GM18526 (cell line): ENCODE measurements at regions not wholly inside any gene's neighbourhood (a gene's known extent, or its start where the extent isn't known, plus 50 kb on each side); places are given as distances from the start of the nearest gene placed in this dataset.

ENCODE experiments used
- POLR2A ChIP-seq: IDR thresholded peaks from 3 replicates; pipeline ENCODE4 v1.6.1; 2011; ENCODE audit not compliant: insufficient read length; ENCODE audit errors: extremely low read depth

GRCh38 chr12:108060903-108061302, 68.2 kb upstream of the WSCD2 start:
- no peak for TF ChIP-seq POLR2A

- no peak for TF ChIP-seq POLR2A
These were observed 65.9 kb upstream of the WSCD2 start for GRCh38 chr12:108063192-108063591.

- TF ChIP-seq POLR2A: no peak
These were observed 64.0 kb upstream of the WSCD2 start for GRCh38 chr12:108065069-108065468.

- TF ChIP-seq POLR2A: no peak
These were observed 62.2 kb upstream of the WSCD2 start for GRCh38 chr12:108066583-108067577.

GRCh38 chr12:108069651-108070165, 59.4 kb upstream of the WSCD2 start:
- no peak for TF ChIP-seq POLR2A

- TF ChIP-seq POLR2A: no peak
These were observed 53.5 kb upstream of the WSCD2 start for GRCh38 chr12:108075561-108075960.

GRCh38 chr12:108076556-108076955, 52.5 kb upstream of the WSCD2 start:
- TF ChIP-seq POLR2A: no peak

- no peak for TF ChIP-seq POLR2A
These were observed 50.7 kb upstream of the WSCD2 start for GRCh38 chr12:108078428-108078827.
